ENCODE measurements at regions not wholly inside any gene's neighbourhood (a gene's known extent, or its start where the extent isn't known, plus 50 kb on each side); places are given as distances from the start of the nearest gene placed in this dataset.

GRCh38 chr12:105765053-105766014 is 373.4 kb downstream of the NUAK1 start:
- H3K4me2 ChIP-seq: 0 out of 2 replicates have a peak overlapping the region, but pooled peaks have one; percentile 7
- no peaks in the 10 kb centered on the region for H3K9me3 ChIP-seq
- H4K20me1 ChIP-seq: no peaks in the 10 kb centered on the region
- H3K36me3 ChIP-seq: no peaks in the 10 kb centered on the region
- no peak overlapping the region for H3K9ac ChIP-seq
- H3K4me1 ChIP-seq: no peaks in the 10 kb centered on the region
- TF ChIP-seq Cebpa-rat (IDR thresholded peaks at IDR 0.05): no peak
- no peak overlapping the region for H3K4me3 ChIP-seq
- H3K27me3 ChIP-seq: no peaks in the 10 kb centered on the region
- no peak overlapping the region for H3K27ac ChIP-seq

GRCh38 chr12:105766029-105766428 is 372.7 kb downstream of the NUAK1 start:
- no peak for TF ChIP-seq Cebpa-rat (IDR thresholded peaks at IDR 0.05)
- H3K27me3 ChIP-seq: no peaks in the 10 kb centered on the region
- H3K9ac ChIP-seq: no peak overlapping the region
- H3K4me2 ChIP-seq: 0 out of 2 replicates have a peak overlapping the region, but pooled peaks have one; percentile 7
- no peaks in the 10 kb centered on the region for H3K36me3 ChIP-seq
- no peak overlapping the region for H3K4me3 ChIP-seq
- H3K27ac ChIP-seq: no peak overlapping the region
- no peaks in the 10 kb centered on the region for H3K4me1 ChIP-seq
- H4K20me1 ChIP-seq: no peaks in the 10 kb centered on the region
- H3K9me3 ChIP-seq: no peaks in the 10 kb centered on the region

- no peaks in the 10 kb centered on the region for H4K20me1 ChIP-seq
- no peak overlapping the region for H3K4me3 ChIP-seq
- H3K36me3 ChIP-seq: no peaks in the 10 kb centered on the region
- no peaks in the 10 kb centered on the region for H3K27me3 ChIP-seq
- no peak overlapping the region for H3K4me2 ChIP-seq
- no peak overlapping the region for H3K27ac ChIP-seq
- no peaks in the 10 kb centered on the region for H3K4me1 ChIP-seq
- TF ChIP-seq Cebpa-rat (IDR thresholded peaks at IDR 0.05): no peak
- peaks cover 16% of the 10 kb centered on the region for H3K9me3 ChIP-seq
- no peak overlapping the region for H3K9ac ChIP-seq
Measured at GRCh38 chr12:105769486-105769885, 369.3 kb downstream of the NUAK1 start.

- Histone ChIP-seq H3K27ac (no peak overlapping the region), H3K27me3 (no peaks in the 10 kb centered on the region), H3K9me3 (peaks cover 16% of the 10 kb centered on the region), H4K20me1 (no peaks in the 10 kb centered on the region), H3K4me2 (no peak overlapping the region), H3K36me3 (no peaks in the 10 kb centered on the region), H3K9ac (no peak overlapping the region), H3K4me1 (peaks cover 12% of the 10 kb centered on the region), H3K4me3 (no peak overlapping the region)
- TF ChIP-seq Cebpa-rat (IDR thresholded peaks at IDR 0.05): no peak
Measured at GRCh38 chr12:105773471-105773870, 365.3 kb downstream of the NUAK1 start.

- H3K4me2 ChIP-seq: no peak overlapping the region
- no peaks in the 10 kb centered on the region for H3K27me3 ChIP-seq
- H3K4me1 ChIP-seq: peaks cover 12% of the 10 kb centered on the region
- no peak overlapping the region for H3K4me3 ChIP-seq
- H3K36me3 ChIP-seq: no peaks in the 10 kb centered on the region
- no peak overlapping the region for H3K9ac ChIP-seq
- H3K9me3 ChIP-seq: peaks cover 16% of the 10 kb centered on the region
- TF ChIP-seq Cebpa-rat (IDR thresholded peaks at IDR 0.05): no peak
- H3K27ac ChIP-seq: no peak overlapping the region
- no peaks in the 10 kb centered on the region for H4K20me1 ChIP-seq
Measured at GRCh38 chr12:105774037-105774436, 364.7 kb downstream of the NUAK1 start.

- H3K27me3 ChIP-seq: no peaks in the 10 kb centered on the region
- H3K4me3 ChIP-seq: no peak overlapping the region
- no peak for TF ChIP-seq Cebpa-rat (IDR thresholded peaks at IDR 0.05)
- H3K9me3 ChIP-seq: peaks cover 16% of the 10 kb centered on the region
- no peak overlapping the region for H3K27ac ChIP-seq
- no peaks in the 10 kb centered on the region for H4K20me1 ChIP-seq
- peaks cover 12% of the 10 kb centered on the region for H3K4me1 ChIP-seq
- no peaks in the 10 kb centered on the region for H3K36me3 ChIP-seq
- H3K9ac ChIP-seq: no peak overlapping the region
- H3K4me2 ChIP-seq: no peak overlapping the region; the same call in 1 of the 2 replicates
Measured at GRCh38 chr12:105775343-105775742, 363.4 kb downstream of the NUAK1 start.

GRCh38 chr12:105783983-105784947 is 354.5 kb downstream of the NUAK1 start:
- H3K27ac ChIP-seq: peak overlapping the region; percentile 71
- H3K27me3 ChIP-seq: no peaks in the 10 kb centered on the region
- peak overlapping the region; percentile 90 for H3K4me2 ChIP-seq
- H3K9ac ChIP-seq: peak overlapping the region; percentile 16; the same call in 1 of the 2 replicates
- peaks cover 36% of the 10 kb centered on the region for H3K4me1 ChIP-seq
- no peaks in the 10 kb centered on the region for H4K20me1 ChIP-seq
- TF ChIP-seq Cebpa-rat (IDR thresholded peaks at IDR 0.05): no peak
- peaks cover under 1% of the 10 kb centered on the region; the same call in 1 of the 2 replicates for H3K9me3 ChIP-seq
- H3K36me3 ChIP-seq: no peaks in the 10 kb centered on the region
- peak overlapping the region; percentile 24; the same call in 1 of the 2 replicates for H3K4me3 ChIP-seq

- Histone ChIP-seq H3K27me3 (no peaks in the 10 kb centered on the region), H3K9me3 (peaks cover 10% of the 10 kb centered on the region), H3K4me1 (peaks cover 3% of the 10 kb centered on the region; the same call in 1 of the 2 replicates), H3K36me3 (no peaks in the 10 kb centered on the region), H3K27ac (no peak overlapping the region), H3K9ac (no peak overlapping the region), H4K20me1 (no peaks in the 10 kb centered on the region), H3K4me2 (no peak overlapping the region), H3K4me3 (no peak overlapping the region)
- TF ChIP-seq Cebpa-rat (IDR thresholded peaks at IDR 0.05): no peak
Measured at GRCh38 chr12:105793421-105793820, 345.3 kb downstream of the NUAK1 start.

- H3K9ac ChIP-seq: no peak overlapping the region
- no peaks in the 10 kb centered on the region for H4K20me1 ChIP-seq
- H3K9me3 ChIP-seq: peaks cover 10% of the 10 kb centered on the region; the same call in 1 of the 2 replicates
- peaks cover 20% of the 10 kb centered on the region for H3K4me1 ChIP-seq
- no peak overlapping the region for H3K4me3 ChIP-seq
- TF ChIP-seq Cebpa-rat (IDR thresholded peaks at IDR 0.05): no peak
- H3K36me3 ChIP-seq: no peaks in the 10 kb centered on the region
- H3K27ac ChIP-seq: no peak overlapping the region
- 0 out of 2 replicates have a peak overlapping the region, but pooled peaks have one; percentile 0 for H3K4me2 ChIP-seq
- no peaks in the 10 kb centered on the region for H3K27me3 ChIP-seq
Measured at GRCh38 chr12:105798256-105798845, 340.4 kb downstream of the NUAK1 start.
